Suppressor macrophage treated with lipopolysaccharide for 1 hour (primary cell): ENCODE measurements at regions not wholly inside any gene's neighbourhood (a gene's known extent, or its start where the extent isn't known, plus 50 kb on each side); places are given as distances from the start of the nearest gene placed in this dataset.
A peak's percentile ranks its signal among the peaks of the same experiment; 100 is the strongest.

ENCODE experiments used
- DNase-seq, 3 donors: peaks; one replicate each; pipeline ENCODE4 v3.0.0-alpha.2; 2020 to 2022

GRCh38 chr19:34305221-34306083, 51.1 kb downstream of the GARRE1 start:
- DNase-seq, result no peak

- DNase-seq, result no peak
Measured at GRCh38 chr19:34306213-34306661, 51.9 kb downstream of the GARRE1 start.

- DNase-seq, result no peak
Measured at GRCh38 chr19:34306824-34307223, 52.5 kb downstream of the GARRE1 start.

GRCh38 chr19:34308381-34309367, 54.3 kb downstream of the GARRE1 start:
- peak; percentile 47 to 73 (median 67) for DNase-seq

- no peak for DNase-seq
Measured at GRCh38 chr19:34309368-34310138, 55.2 kb downstream of the GARRE1 start.

- DNase-seq, result no peak
Measured at GRCh38 chr19:34310494-34310981, 54.5 kb upstream of the GPI start.

GRCh38 chr19:34313188-34313587, 51.8 kb upstream of the GPI start:
- DNase-seq, result peak in 1 of 3 donors; percentile 3

- DNase-seq, result no peak
Measured at GRCh38 chr19:34314437-34315313, 50.3 kb upstream of the GPI start.
